ENCODE measurements at regions not wholly inside any gene's neighbourhood (a gene's known extent, or its start where the extent isn't known, plus 50 kb on each side); places are given as distances from the start of the nearest gene placed in this dataset.

GRCh38 chr12:75750716-75751306, 239.4 kb upstream of the KRR1 start:
- TF ChIP-seq CTCF (IDR thresholded peaks at IDR 0.05; ENCODE audit: low read depth, low read length), result no peak
- no peak for TF ChIP-seq EZH2phosphoT487 (IDR thresholded peaks at IDR 0.05; ENCODE audit: low read depth)
